ENCODE measurements at regions not wholly inside any gene's neighbourhood (a gene's known extent, or its start where the extent isn't known, plus 50 kb on each side); places are given as distances from the start of the nearest gene placed in this dataset.

DNA sequence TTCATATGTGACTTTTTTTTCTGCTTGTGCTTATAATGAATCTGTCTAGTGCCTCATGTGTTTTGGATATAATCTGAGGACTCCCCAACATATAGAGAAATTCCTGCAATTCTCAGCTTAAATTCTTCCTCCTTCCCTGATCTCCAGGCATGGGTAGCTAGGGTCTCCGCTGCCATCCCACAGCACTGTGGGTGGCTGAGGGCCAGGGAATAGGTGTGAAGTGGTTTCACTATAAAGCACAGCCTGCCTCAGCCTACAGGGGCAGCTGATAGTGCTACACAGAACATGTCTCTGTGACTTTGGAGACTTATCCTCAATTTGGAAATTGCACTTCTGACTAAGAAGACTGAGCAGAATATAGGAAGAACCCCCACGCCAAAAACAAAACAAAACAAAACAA is 137.3 kb upstream of the NABP1 start:
- no peak for DNase-seq (ENCODE audit: low read depth, low spot score)
- Histone ChIP-seq H3K27me3 (ENCODE audit: control insufficient read depth, insufficient read depth, low read length) (no peaks in the 10 kb centered on the region), H3K27ac (ENCODE audit: low read length) (no peak overlapping the region), H3K9me3 (ENCODE audit: control insufficient read depth, insufficient read depth, low read depth, low read length) (no peaks in the 10 kb centered on the region), H3K4me1 (ENCODE audit: control insufficient read depth, insufficient read depth, low read length) (no peaks in the 10 kb centered on the region; the same call in 1 of the 2 replicates), H3K36me3 (ENCODE audit: control insufficient read depth, insufficient read depth, low read length) (no peaks in the 10 kb centered on the region), H3K4me3 (ENCODE audit: low read depth in 2 of 2, low read length in 2 of 2) (no peak overlapping the region)
- in situ Hi-C loops (cut with HindIII; ENCODE audit: low pct_unique_long_range_greater_than_20kb, low sequenced_read_pairs): no loop called here
- intact Hi-C loops (cut with micrococcal nuclease; ENCODE audit: unreplicated experiment): no loop called here
- TF ChIP-seq TCF7L2 (IDR thresholded peaks at IDR 0.05; ENCODE audit: low read depth, low read length): no peak
- TF ChIP-seq POLR2AphosphoS5 (IDR thresholded peaks at IDR 0.05; ENCODE audit: low read depth, low read length): no peak
- TF ChIP-seq SIN3A (IDR thresholded peaks at IDR 0.05; ENCODE audit: borderline replicate concordance, insufficient read depth, low read depth, low read length): no peak
- TF ChIP-seq, protein P1, sequence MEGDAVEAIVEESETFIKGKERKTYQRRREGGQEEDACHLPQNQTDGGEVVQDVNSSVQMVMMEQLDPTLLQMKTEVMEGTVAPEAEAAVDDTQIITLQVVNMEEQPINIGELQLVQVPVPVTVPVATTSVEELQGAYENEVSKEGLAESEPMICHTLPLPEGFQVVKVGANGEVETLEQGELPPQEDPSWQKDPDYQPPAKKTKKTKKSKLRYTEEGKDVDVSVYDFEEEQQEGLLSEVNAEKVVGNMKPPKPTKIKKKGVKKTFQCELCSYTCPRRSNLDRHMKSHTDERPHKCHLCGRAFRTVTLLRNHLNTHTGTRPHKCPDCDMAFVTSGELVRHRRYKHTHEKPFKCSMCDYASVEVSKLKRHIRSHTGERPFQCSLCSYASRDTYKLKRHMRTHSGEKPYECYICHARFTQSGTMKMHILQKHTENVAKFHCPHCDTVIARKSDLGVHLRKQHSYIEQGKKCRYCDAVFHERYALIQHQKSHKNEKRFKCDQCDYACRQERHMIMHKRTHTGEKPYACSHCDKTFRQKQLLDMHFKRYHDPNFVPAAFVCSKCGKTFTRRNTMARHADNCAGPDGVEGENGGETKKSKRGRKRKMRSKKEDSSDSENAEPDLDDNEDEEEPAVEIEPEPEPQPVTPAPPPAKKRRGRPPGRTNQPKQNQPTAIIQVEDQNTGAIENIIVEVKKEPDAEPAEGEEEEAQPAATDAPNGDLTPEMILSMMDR (IDR thresholded peaks at IDR 0.05): no peak
- TF ChIP-seq, protein P2, sequence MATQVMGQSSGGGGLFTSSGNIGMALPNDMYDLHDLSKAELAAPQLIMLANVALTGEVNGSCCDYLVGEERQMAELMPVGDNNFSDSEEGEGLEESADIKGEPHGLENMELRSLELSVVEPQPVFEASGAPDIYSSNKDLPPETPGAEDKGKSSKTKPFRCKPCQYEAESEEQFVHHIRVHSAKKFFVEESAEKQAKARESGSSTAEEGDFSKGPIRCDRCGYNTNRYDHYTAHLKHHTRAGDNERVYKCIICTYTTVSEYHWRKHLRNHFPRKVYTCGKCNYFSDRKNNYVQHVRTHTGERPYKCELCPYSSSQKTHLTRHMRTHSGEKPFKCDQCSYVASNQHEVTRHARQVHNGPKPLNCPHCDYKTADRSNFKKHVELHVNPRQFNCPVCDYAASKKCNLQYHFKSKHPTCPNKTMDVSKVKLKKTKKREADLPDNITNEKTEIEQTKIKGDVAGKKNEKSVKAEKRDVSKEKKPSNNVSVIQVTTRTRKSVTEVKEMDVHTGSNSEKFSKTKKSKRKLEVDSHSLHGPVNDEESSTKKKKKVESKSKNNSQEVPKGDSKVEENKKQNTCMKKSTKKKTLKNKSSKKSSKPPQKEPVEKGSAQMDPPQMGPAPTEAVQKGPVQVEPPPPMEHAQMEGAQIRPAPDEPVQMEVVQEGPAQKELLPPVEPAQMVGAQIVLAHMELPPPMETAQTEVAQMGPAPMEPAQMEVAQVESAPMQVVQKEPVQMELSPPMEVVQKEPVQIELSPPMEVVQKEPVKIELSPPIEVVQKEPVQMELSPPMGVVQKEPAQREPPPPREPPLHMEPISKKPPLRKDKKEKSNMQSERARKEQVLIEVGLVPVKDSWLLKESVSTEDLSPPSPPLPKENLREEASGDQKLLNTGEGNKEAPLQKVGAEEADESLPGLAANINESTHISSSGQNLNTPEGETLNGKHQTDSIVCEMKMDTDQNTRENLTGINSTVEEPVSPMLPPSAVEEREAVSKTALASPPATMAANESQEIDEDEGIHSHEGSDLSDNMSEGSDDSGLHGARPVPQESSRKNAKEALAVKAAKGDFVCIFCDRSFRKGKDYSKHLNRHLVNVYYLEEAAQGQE (IDR thresholded peaks at IDR 0.05; ENCODE audit: insufficient read depth in 1 of 2, low read depth in 2 of 2, low read length in 1 of 2): no peak
- no TSS peak for BruUV-seq (replicated peaks)
- POLR2A ChIA-PET: interaction anchor here (0.6 to 0.7 kb wide), 2 partner anchors 368 to 371 kb away, joined by 3 to 5 read pairs; no protein-coding TSS in a partner anchor
- no peak for ATAC-seq
- CTCF ChIA-PET: interaction anchor here (0.7 kb wide), 1 partner anchor 450 kb away, joined by 3 read pairs; no protein-coding TSS in a partner anchor

DNA sequence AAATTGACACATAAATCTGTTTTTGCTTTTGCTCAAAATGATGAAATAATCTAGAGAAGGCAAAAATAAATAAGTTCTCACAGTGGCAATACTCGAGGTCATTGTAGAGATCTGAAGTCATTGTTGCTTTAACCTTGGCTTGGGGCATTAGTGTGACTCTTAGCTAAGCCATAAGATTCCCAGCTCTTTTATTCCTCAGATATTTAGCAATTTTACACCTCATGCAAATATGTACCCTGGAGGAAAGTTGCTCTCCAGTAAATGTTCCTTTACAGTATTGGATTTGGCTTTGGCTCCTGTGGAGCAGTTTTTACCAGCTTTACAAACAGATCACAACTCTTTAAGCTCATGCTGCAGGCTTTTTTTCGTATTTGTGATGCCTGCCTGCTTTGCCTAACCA is 134.2 kb upstream of the NABP1 start:
- intact Hi-C loops (cut with micrococcal nuclease; ENCODE audit: unreplicated experiment) (no loop called here), in situ Hi-C loops (cut with HindIII; ENCODE audit: low pct_unique_long_range_greater_than_20kb, low sequenced_read_pairs) (no loop called here)
- CTCF ChIA-PET: no interaction called here
- Histone ChIP-seq H3K4me3 (ENCODE audit: low read depth in 2 of 2, low read length in 2 of 2) (no peak overlapping the region), H3K36me3 (ENCODE audit: control insufficient read depth, insufficient read depth, low read length) (no peaks in the 10 kb centered on the region), H3K4me1 (ENCODE audit: control insufficient read depth, insufficient read depth, low read length) (no peaks in the 10 kb centered on the region; the same call in 1 of the 2 replicates), H3K9me3 (ENCODE audit: control insufficient read depth, insufficient read depth, low read depth, low read length) (no peaks in the 10 kb centered on the region), H3K27ac (ENCODE audit: low read length) (no peak overlapping the region), H3K27me3 (ENCODE audit: control insufficient read depth, insufficient read depth, low read length) (no peaks in the 10 kb centered on the region)
- DNase-seq (ENCODE audit: low read depth, low spot score) (no peak), ATAC-seq (no peak)
- TF ChIP-seq POLR2AphosphoS5 (IDR thresholded peaks at IDR 0.05; ENCODE audit: low read depth, low read length) (no peak), SIN3A (IDR thresholded peaks at IDR 0.05; ENCODE audit: borderline replicate concordance, insufficient read depth, low read depth, low read length) (no peak), TCF7L2 (IDR thresholded peaks at IDR 0.05; ENCODE audit: low read depth, low read length) (no peak)
- TF ChIP-seq, protein P1 (IDR thresholded peaks at IDR 0.05): no peak
- TF ChIP-seq, protein P2 (IDR thresholded peaks at IDR 0.05; ENCODE audit: insufficient read depth in 1 of 2, low read depth in 2 of 2, low read length in 1 of 2): no peak
- no TSS peak for BruUV-seq (replicated peaks)
- POLR2A ChIA-PET: no interaction called here

Measured in Panc1 (cell line).